ENCODE measurements at regions not wholly inside any gene's neighbourhood (a gene's known extent, or its start where the extent isn't known, plus 50 kb on each side); places are given as distances from the start of the nearest gene placed in this dataset.

DNA sequence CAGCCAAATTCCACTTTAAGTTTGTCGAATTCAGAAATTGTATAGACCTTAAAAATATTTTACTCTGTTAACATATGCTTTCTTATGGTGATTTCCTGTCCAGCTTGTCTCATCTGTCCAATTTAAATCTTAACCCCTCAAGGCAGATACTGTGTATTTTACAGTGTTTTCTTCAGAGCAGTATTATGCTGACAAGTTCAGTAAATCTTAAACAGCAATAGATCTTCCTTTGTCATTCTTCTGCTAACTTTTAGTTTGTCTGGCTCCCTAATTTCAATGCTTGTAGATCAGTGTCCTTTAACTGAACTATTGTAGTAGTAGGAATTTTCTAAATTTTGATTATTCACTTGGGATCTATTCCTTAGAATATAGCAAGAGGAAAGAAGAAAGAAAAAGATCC lies 52.8 kb upstream of the MEIS1 start:
- peaks cover 3% of the 10 kb centered on the region for H3K27me3 ChIP-seq (ENCODE audit: insufficient read depth, low read length, poor library complexity)
- no peak overlapping the region for H3K27ac ChIP-seq (ENCODE audit: low read length)
- ATAC-seq (ENCODE audit: insufficient read depth, low read depth) (no peak), DNase-seq (no peak)
- no peak overlapping the region for H2AFZ ChIP-seq (ENCODE audit: low read depth, low read length)
- H3K9ac ChIP-seq (ENCODE audit: low read depth, low read length) = no peak overlapping the region
- no peaks in the 10 kb centered on the region for H3K79me2 ChIP-seq (ENCODE audit: insufficient read depth, low read length)
- TF ChIP-seq, protein P1, sequence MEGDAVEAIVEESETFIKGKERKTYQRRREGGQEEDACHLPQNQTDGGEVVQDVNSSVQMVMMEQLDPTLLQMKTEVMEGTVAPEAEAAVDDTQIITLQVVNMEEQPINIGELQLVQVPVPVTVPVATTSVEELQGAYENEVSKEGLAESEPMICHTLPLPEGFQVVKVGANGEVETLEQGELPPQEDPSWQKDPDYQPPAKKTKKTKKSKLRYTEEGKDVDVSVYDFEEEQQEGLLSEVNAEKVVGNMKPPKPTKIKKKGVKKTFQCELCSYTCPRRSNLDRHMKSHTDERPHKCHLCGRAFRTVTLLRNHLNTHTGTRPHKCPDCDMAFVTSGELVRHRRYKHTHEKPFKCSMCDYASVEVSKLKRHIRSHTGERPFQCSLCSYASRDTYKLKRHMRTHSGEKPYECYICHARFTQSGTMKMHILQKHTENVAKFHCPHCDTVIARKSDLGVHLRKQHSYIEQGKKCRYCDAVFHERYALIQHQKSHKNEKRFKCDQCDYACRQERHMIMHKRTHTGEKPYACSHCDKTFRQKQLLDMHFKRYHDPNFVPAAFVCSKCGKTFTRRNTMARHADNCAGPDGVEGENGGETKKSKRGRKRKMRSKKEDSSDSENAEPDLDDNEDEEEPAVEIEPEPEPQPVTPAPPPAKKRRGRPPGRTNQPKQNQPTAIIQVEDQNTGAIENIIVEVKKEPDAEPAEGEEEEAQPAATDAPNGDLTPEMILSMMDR (IDR thresholded peaks at IDR 0.05; ENCODE audit: borderline replicate concordance, extremely low read depth, low read length, poor library complexity, severe bottlenecking) = no peak
- TF ChIP-seq EZH2 (IDR thresholded peaks at IDR 0.05; ENCODE audit: borderline replicate concordance, low read depth, low read length, severe bottlenecking) = no peak
- H3K4me2 ChIP-seq (ENCODE audit: insufficient read depth, low read length) = no peak overlapping the region
- H3K36me3 ChIP-seq (ENCODE audit: insufficient read depth, low read length) = no peaks in the 10 kb centered on the region
- no peaks in the 10 kb centered on the region for H3K9me3 ChIP-seq (ENCODE audit: insufficient read depth, low read length, severe bottlenecking)
- H4K20me1 ChIP-seq (ENCODE audit: insufficient read depth, low read length) = no peaks in the 10 kb centered on the region
- no peak overlapping the region for H3K4me3 ChIP-seq (ENCODE audit: low read depth in 1 of 2, low read length in 2 of 2)
- H3K4me1 ChIP-seq (ENCODE audit: insufficient read depth, low read length) = no peaks in the 10 kb centered on the region

DNA sequence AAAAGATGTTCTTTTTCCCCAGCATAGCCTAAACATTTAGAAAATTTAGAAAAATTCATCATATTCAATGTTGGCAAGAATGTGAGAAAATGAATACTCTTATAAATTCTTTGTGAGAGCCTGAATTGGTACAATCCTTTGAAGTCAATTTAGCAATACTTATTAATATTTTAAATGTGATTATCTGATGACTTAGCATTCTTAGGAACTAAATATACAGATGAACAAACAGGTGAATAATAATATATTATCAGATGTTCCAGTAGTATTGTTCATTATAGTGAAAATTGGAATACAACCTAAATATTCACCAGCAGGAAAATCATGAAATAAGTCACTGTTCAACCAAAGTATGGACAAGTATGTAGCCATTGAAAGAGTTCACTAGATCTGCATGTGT lies 55.5 kb upstream of the MEIS1 start:
- no peaks in the 10 kb centered on the region for H3K4me1 ChIP-seq (ENCODE audit: insufficient read depth, low read length)
- H3K36me3 ChIP-seq (ENCODE audit: insufficient read depth, low read length) = no peaks in the 10 kb centered on the region
- H2AFZ ChIP-seq (ENCODE audit: low read depth, low read length) = no peak overlapping the region
- no peak overlapping the region for H3K27ac ChIP-seq (ENCODE audit: low read length)
- DNase-seq (no peak), ATAC-seq (ENCODE audit: insufficient read depth, low read depth) (no peak)
- H4K20me1 ChIP-seq (ENCODE audit: insufficient read depth, low read length) = no peaks in the 10 kb centered on the region
- H3K79me2 ChIP-seq (ENCODE audit: insufficient read depth, low read length) = no peaks in the 10 kb centered on the region
- TF ChIP-seq, protein P1 (IDR thresholded peaks at IDR 0.05; ENCODE audit: borderline replicate concordance, extremely low read depth, low read length, poor library complexity, severe bottlenecking) = no peak
- no peak for TF ChIP-seq EZH2 (IDR thresholded peaks at IDR 0.05; ENCODE audit: borderline replicate concordance, low read depth, low read length, severe bottlenecking)
- no peaks in the 10 kb centered on the region for H3K9me3 ChIP-seq (ENCODE audit: insufficient read depth, low read length, severe bottlenecking)
- H3K4me2 ChIP-seq (ENCODE audit: insufficient read depth, low read length) = no peak overlapping the region
- peaks cover 7% of the 10 kb centered on the region for H3K27me3 ChIP-seq (ENCODE audit: insufficient read depth, low read length, poor library complexity)
- no peak overlapping the region for H3K4me3 ChIP-seq (ENCODE audit: low read depth in 1 of 2, low read length in 2 of 2)
- no peak overlapping the region for H3K9ac ChIP-seq (ENCODE audit: low read depth, low read length)

DNA sequence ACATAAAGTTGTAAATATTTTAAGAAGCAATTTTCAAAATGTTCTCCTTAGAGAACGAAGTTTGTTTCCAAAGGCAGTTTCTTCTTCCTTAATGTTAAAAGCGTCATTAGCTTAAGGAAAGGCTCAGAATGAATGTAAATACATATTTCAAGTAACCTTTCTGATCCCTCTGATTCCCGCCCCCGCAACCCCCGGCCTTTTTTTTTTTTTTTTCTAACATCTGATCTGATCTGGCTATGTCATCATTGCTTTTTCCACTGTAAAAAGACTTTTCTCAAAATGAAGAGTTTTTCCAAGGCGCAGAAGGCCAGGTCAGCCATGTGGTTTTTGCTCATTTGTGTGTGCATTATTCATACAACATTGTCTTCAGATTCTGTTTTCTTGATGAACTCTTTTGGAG lies 57.1 kb upstream of the MEIS1 start:
- H3K36me3 ChIP-seq (ENCODE audit: insufficient read depth, low read length) = no peaks in the 10 kb centered on the region
- no peaks in the 10 kb centered on the region for H3K4me1 ChIP-seq (ENCODE audit: insufficient read depth, low read length)
- DNase-seq (no peak), ATAC-seq (ENCODE audit: insufficient read depth, low read depth) (no peak)
- no peak overlapping the region for H3K27ac ChIP-seq (ENCODE audit: low read length)
- no peak overlapping the region for H3K9ac ChIP-seq (ENCODE audit: low read depth, low read length)
- no peak overlapping the region for H2AFZ ChIP-seq (ENCODE audit: low read depth, low read length)
- no peaks in the 10 kb centered on the region for H3K79me2 ChIP-seq (ENCODE audit: insufficient read depth, low read length)
- TF ChIP-seq EZH2 (IDR thresholded peaks at IDR 0.05; ENCODE audit: borderline replicate concordance, low read depth, low read length, severe bottlenecking) = no peak
- TF ChIP-seq, protein P1 (IDR thresholded peaks at IDR 0.05; ENCODE audit: borderline replicate concordance, extremely low read depth, low read length, poor library complexity, severe bottlenecking) = no peak
- H3K4me2 ChIP-seq (ENCODE audit: insufficient read depth, low read length) = no peak overlapping the region
- H3K4me3 ChIP-seq (ENCODE audit: low read depth in 1 of 2, low read length in 2 of 2) = no peak overlapping the region
- no peaks in the 10 kb centered on the region for H4K20me1 ChIP-seq (ENCODE audit: insufficient read depth, low read length)
- H3K27me3 ChIP-seq (ENCODE audit: insufficient read depth, low read length, poor library complexity) = peaks cover 7% of the 10 kb centered on the region
- H3K9me3 ChIP-seq (ENCODE audit: insufficient read depth, low read length, severe bottlenecking) = no peaks in the 10 kb centered on the region

DNA sequence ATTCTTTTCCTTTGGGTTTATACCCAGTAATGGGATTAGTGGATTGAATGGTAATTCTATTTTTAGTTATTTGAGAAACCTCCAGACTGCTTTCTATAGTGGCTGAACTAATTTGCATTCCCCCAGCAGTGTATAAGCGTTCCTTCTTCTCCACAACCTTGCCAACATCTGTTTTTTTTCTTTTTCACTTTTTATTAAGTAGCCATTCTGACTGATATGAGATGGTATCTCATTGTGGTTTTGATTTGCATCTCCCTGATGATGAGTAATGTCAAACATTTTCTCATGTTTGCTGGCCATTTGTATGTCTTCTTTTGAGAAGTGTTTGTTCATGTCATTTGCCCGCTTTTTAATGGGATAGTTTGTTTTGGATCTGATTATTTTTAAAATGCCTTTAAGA lies 64.1 kb upstream of the MEIS1 start:
- TF ChIP-seq, protein P1 (IDR thresholded peaks at IDR 0.05; ENCODE audit: borderline replicate concordance, extremely low read depth, low read length, poor library complexity, severe bottlenecking) = no peak
- TF ChIP-seq EZH2 (IDR thresholded peaks at IDR 0.05; ENCODE audit: borderline replicate concordance, low read depth, low read length, severe bottlenecking) = no peak
- Histone ChIP-seq H4K20me1 (ENCODE audit: insufficient read depth, low read length) (no peaks in the 10 kb centered on the region), H3K9ac (ENCODE audit: low read depth, low read length) (no peak overlapping the region), H2AFZ (ENCODE audit: low read depth, low read length) (no peak overlapping the region), H3K79me2 (ENCODE audit: insufficient read depth, low read length) (no peaks in the 10 kb centered on the region), H3K4me2 (ENCODE audit: insufficient read depth, low read length) (no peak overlapping the region), H3K27me3 (ENCODE audit: insufficient read depth, low read length, poor library complexity) (peaks cover 8% of the 10 kb centered on the region), H3K9me3 (ENCODE audit: insufficient read depth, low read length, severe bottlenecking) (no peaks in the 10 kb centered on the region), H3K4me3 (ENCODE audit: low read depth in 1 of 2, low read length in 2 of 2) (no peak overlapping the region), H3K4me1 (ENCODE audit: insufficient read depth, low read length) (no peaks in the 10 kb centered on the region), H3K36me3 (ENCODE audit: insufficient read depth, low read length) (no peaks in the 10 kb centered on the region), H3K27ac (ENCODE audit: low read length) (no peak overlapping the region)
- no peak for ATAC-seq (ENCODE audit: insufficient read depth, low read depth)
- no peak for DNase-seq
